ENCODE measurements at regions not wholly inside any gene's neighbourhood (a gene's known extent, or its start where the extent isn't known, plus 50 kb on each side); places are given as distances from the start of the nearest gene placed in this dataset.

DNA sequence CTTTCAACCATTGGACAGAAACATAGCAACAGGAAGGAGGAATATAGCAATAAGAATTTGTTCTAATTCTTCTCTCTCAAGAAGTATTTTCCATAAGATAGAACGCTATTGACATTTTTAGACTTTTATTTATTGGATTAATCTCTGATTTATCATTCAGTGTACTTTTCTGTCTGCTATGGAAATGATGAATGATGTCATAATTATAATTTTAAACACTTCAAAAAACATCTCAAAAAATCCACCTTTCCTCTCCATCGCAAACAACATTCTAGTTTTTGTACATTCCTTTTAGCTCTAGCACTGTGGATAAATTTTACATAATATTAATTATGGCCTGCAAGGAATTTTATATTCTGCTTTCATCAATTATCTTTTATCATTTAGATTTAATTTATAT is 643.2 kb downstream of the DHX35 start:
- H3K36me3 ChIP-seq: no peaks in the 10 kb centered on the region
- WGBS, 5 donors: 88 to 93% (median 93%) methylated on average over 2 of the region's 2 CpGs
- intact Hi-C loops (cut with DNase I; ENCODE audit: low total_unique reads): no loop called here
- no peaks in the 10 kb centered on the region for H3K4me1 ChIP-seq
- no peak overlapping the region for H3K4me3 ChIP-seq
- H3K9me3 ChIP-seq: peaks cover 0 to 7% (median 3%) of the 10 kb centered on the region in 4 donors
- TF ChIP-seq POLR2A (IDR thresholded peaks at IDR 0.05) (no peak), EP300 (IDR thresholded peaks at IDR 0.05) (no peak), POLR2AphosphoS5 (IDR thresholded peaks at IDR 0.05) (no peak)
- TF ChIP-seq, protein P1, sequence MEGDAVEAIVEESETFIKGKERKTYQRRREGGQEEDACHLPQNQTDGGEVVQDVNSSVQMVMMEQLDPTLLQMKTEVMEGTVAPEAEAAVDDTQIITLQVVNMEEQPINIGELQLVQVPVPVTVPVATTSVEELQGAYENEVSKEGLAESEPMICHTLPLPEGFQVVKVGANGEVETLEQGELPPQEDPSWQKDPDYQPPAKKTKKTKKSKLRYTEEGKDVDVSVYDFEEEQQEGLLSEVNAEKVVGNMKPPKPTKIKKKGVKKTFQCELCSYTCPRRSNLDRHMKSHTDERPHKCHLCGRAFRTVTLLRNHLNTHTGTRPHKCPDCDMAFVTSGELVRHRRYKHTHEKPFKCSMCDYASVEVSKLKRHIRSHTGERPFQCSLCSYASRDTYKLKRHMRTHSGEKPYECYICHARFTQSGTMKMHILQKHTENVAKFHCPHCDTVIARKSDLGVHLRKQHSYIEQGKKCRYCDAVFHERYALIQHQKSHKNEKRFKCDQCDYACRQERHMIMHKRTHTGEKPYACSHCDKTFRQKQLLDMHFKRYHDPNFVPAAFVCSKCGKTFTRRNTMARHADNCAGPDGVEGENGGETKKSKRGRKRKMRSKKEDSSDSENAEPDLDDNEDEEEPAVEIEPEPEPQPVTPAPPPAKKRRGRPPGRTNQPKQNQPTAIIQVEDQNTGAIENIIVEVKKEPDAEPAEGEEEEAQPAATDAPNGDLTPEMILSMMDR (IDR thresholded peaks at IDR 0.05): no peak
- no peak for DNase-seq
- H3K27ac ChIP-seq: no peak overlapping the region
- no peaks in the 10 kb centered on the region for H3K27me3 ChIP-seq

DNA sequence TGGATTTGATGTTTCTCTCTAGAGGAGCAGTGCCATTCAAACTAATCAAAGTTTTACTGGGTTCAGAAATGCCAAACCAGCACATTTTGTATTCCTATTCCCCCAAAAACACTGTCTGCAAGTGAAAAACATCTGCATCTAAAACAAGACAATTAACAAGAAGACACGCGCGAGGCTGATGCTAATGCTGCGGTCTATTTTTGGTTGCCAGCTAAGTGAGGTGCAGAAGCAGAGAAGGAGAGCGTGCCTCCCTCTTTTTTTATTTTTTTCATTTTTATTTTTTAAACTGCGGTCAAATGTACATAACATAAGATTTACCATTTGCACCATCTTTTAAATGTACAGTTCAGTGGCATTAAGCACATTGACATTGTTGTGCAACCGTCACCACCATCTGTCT is 641.1 kb downstream of the DHX35 start:
- Histone ChIP-seq H3K4me3 (no peak overlapping the region), H3K27me3 (no peaks in the 10 kb centered on the region), H3K4me1 (no peaks in the 10 kb centered on the region), H3K36me3 (no peaks in the 10 kb centered on the region), H3K9me3 (no peaks in the 10 kb centered on the region), H3K27ac (no peak overlapping the region)
- TF ChIP-seq EP300 (IDR thresholded peaks at IDR 0.05) (no peak), POLR2AphosphoS5 (IDR thresholded peaks at IDR 0.05) (no peak), POLR2A (IDR thresholded peaks at IDR 0.05) (no peak)
- TF ChIP-seq, protein P1 (IDR thresholded peaks at IDR 0.05): no peak
- WGBS, 5 donors: 89 to 94% (median 91%) methylated on average over 7 of the region's 7 CpGs
- no peak for DNase-seq
- intact Hi-C loops (cut with DNase I; ENCODE audit: low total_unique reads): no loop called here

DNA sequence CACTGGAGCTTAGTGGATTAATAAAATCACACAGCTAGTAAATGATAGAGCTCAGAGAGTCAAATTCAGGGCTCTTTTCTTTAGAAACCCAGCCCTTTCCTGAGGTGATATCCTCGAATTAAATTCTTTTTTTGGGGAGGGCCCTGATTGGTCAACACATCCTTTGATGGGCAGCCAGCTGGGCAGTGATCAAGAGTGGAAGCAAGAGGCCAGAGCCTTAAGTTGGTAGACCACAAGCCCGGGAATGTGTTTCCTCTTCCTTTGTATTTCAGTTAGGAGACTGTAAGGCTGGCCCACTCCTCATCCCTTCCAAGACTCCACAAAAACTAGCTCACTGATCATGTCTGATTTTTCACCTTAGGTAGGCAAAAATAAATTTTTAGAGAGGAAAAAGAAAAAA is 640.5 kb downstream of the DHX35 start:
- TF ChIP-seq, protein P1 (IDR thresholded peaks at IDR 0.05): no peak
- TF ChIP-seq POLR2A (IDR thresholded peaks at IDR 0.05) (no peak), EP300 (IDR thresholded peaks at IDR 0.05) (no peak), POLR2AphosphoS5 (IDR thresholded peaks at IDR 0.05) (no peak)
- Histone ChIP-seq H3K4me3 (no peak overlapping the region), H3K4me1 (no peaks in the 10 kb centered on the region), H3K36me3 (no peaks in the 10 kb centered on the region), H3K27me3 (no peaks in the 10 kb centered on the region), H3K27ac (no peak overlapping the region), H3K9me3 (no peaks in the 10 kb centered on the region)
- 44 to 67% (median 50%) methylated on average over 2 of the region's 2 CpGs for WGBS, 5 donors
- no peak for DNase-seq
- intact Hi-C loops (cut with DNase I; ENCODE audit: low total_unique reads): no loop called here

DNA sequence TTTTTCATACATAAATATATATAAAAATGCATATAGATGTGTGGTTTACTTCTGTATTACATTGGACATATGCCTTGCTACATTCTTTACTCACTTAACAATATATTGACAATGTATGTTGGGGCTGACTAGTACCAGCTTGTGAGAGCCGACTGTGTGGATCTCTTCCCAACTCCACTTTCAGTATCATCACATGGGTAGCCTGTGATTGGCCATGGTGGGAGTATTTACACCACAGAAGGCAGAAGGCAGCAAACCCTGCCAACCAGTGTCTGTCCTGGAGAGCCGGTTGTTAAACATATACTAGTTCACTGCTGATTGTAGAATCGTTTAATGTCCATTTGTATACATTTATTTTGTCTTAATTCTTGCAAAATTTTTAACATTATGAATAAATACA is 638.7 kb downstream of the DHX35 start:
- no peak for TF ChIP-seq EP300 (IDR thresholded peaks at IDR 0.05)
- TF ChIP-seq POLR2A (IDR thresholded peaks at IDR 0.05): no peak
- TF ChIP-seq, protein P1 (IDR thresholded peaks at IDR 0.05): no peak
- H3K27me3 ChIP-seq: no peaks in the 10 kb centered on the region
- no peak overlapping the region for H3K27ac ChIP-seq
- intact Hi-C loops (cut with DNase I; ENCODE audit: low total_unique reads): no loop called here
- H3K4me3 ChIP-seq: no peak overlapping the region
- H3K9me3 ChIP-seq: no peaks in the 10 kb centered on the region
- WGBS, 5 donors: 72 to 75% (median 74%) methylated on average over 3 of the region's 3 CpGs
- no peaks in the 10 kb centered on the region for H3K36me3 ChIP-seq
- DNase-seq: no peak
- no peaks in the 10 kb centered on the region for H3K4me1 ChIP-seq

All from stomach (tissue), 8 donors.